Ishikawa (cell line): ENCODE measurements at regions not wholly inside any gene's neighbourhood (a gene's known extent, or its start where the extent isn't known, plus 50 kb on each side); places are given as distances from the start of the nearest gene placed in this dataset.

ENCODE experiments used
- CREB1 ChIP-seq: IDR thresholded peaks from 2 replicates; pipeline ENCODE4 v1.6.1; 2012; ENCODE audit warnings: low read depth
- EGR1 ChIP-seq: IDR thresholded peaks from 2 replicates; pipeline ENCODE4 v1.6.1; 2012
- TAF1 ChIP-seq: IDR thresholded peaks from 2 replicates; pipeline ENCODE4 v1.6.1; 2012; ENCODE audit warnings: low read depth, mild to moderate bottlenecking
- TCF12 ChIP-seq: IDR thresholded peaks from 2 replicates; pipeline ENCODE4 v1.6.1; 2012; ENCODE audit warnings: low read depth
- YY1 ChIP-seq: IDR thresholded peaks from 2 replicates; pipeline ENCODE4 v1.6.1; 2012; ENCODE audit warnings: low read depth
- TF ChIP-seq, protein P1 (sequence below): IDR thresholded peaks from 2 replicates; pipeline ENCODE4 v1.6.1; 2012
- TF ChIP-seq, protein P2 (sequence below): IDR thresholded peaks from 2 replicates; pipeline ENCODE4 v1.6.1; 2012; ENCODE audit warnings: low read depth, mild to moderate bottlenecking

DNA sequence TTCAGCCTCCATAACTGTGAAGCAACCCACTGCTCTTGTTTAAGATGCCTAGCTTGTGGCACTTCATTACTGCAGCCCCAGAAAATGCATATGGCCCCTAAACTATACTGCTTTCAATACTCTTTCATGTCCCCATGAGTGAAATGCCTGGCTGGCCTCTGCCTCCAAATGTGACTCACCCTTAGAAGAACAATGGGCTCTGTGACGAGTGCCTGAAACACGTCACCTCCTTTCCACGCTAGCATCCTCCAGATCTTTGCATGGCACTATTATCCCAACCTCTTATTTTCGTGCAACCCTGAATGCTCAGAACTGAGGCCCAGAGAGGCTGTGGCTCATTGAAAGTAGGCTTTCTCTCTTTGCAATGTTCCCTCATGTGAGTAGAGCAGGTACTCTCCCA, 233.1 kb downstream of the CBLN1 start:
- TF ChIP-seq CREB1, result no peak
- no peak for TF ChIP-seq TAF1
- TF ChIP-seq YY1, result no peak
- TF ChIP-seq, protein P1, sequence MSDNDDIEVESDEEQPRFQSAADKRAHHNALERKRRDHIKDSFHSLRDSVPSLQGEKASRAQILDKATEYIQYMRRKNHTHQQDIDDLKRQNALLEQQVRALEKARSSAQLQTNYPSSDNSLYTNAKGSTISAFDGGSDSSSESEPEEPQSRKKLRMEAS, result no peak
- no peak for TF ChIP-seq TCF12
- TF ChIP-seq, protein P2, sequence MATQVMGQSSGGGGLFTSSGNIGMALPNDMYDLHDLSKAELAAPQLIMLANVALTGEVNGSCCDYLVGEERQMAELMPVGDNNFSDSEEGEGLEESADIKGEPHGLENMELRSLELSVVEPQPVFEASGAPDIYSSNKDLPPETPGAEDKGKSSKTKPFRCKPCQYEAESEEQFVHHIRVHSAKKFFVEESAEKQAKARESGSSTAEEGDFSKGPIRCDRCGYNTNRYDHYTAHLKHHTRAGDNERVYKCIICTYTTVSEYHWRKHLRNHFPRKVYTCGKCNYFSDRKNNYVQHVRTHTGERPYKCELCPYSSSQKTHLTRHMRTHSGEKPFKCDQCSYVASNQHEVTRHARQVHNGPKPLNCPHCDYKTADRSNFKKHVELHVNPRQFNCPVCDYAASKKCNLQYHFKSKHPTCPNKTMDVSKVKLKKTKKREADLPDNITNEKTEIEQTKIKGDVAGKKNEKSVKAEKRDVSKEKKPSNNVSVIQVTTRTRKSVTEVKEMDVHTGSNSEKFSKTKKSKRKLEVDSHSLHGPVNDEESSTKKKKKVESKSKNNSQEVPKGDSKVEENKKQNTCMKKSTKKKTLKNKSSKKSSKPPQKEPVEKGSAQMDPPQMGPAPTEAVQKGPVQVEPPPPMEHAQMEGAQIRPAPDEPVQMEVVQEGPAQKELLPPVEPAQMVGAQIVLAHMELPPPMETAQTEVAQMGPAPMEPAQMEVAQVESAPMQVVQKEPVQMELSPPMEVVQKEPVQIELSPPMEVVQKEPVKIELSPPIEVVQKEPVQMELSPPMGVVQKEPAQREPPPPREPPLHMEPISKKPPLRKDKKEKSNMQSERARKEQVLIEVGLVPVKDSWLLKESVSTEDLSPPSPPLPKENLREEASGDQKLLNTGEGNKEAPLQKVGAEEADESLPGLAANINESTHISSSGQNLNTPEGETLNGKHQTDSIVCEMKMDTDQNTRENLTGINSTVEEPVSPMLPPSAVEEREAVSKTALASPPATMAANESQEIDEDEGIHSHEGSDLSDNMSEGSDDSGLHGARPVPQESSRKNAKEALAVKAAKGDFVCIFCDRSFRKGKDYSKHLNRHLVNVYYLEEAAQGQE, result no peak
- no peak for TF ChIP-seq EGR1
